OCI-LY1 (cell line): ENCODE measurements at regions not wholly inside any gene's neighbourhood (a gene's known extent, or its start where the extent isn't known, plus 50 kb on each side); places are given as distances from the start of the nearest gene placed in this dataset.

Experiments
- H2AFZ ChIP-seq: fragments of 200-600 bp; sonication (generic), shearing (Covaris generic); 2 replicates; pipeline ENCODE4 v1.6.0; 2014; ENCODE audit warnings: antibody characterized with exemption, mild to moderate bottlenecking, low read length
- H3F3A ChIP-seq: fragments of 200-600 bp; sonication (generic), shearing (Covaris generic); 2 replicates; pipeline ENCODE4 v1.6.0; 2014; ENCODE audit warnings: mild to moderate bottlenecking, antibody characterized with exemption, low read length, moderate library complexity; ENCODE audit not compliant: insufficient read depth
- H3K27ac ChIP-seq: fragments of 200-600 bp; sonication (generic); 2 replicates; pipeline ENCODE4 v1.5.1; 2014; ENCODE audit warnings: low read length, mixed run types, mild to moderate bottlenecking, low read depth; ENCODE audit not compliant: poor library complexity, severe bottlenecking
- H3K27me3 ChIP-seq: fragments of 200-600 bp; sonication (generic); 2 replicates; pipeline ENCODE4 v1.6.0; 2014; ENCODE audit warnings: antibody characterized with exemption, mild to moderate bottlenecking, low read length, moderate library complexity; ENCODE audit not compliant: insufficient read depth
- H3K36me3 ChIP-seq: fragments of 200-600 bp; sonication (generic); 2 replicates; pipeline ENCODE4 v1.6.1; 2014; ENCODE audit warnings: mild to moderate bottlenecking, antibody characterized with exemption, low read length, moderate library complexity, mixed read lengths; ENCODE audit not compliant: insufficient read depth
- H3K4me1 ChIP-seq: fragments of 200-600 bp; sonication (generic); 2 replicates; pipeline ENCODE4 v1.5.1; 2014; ENCODE audit warnings: mild to moderate bottlenecking, low read length, moderate library complexity; ENCODE audit not compliant: insufficient read depth, severe bottlenecking
- H3K4me2 ChIP-seq: fragments of 200-600 bp; sonication (generic), shearing (Covaris generic); 2 replicates; pipeline ENCODE4 v1.6.1; 2014; ENCODE audit warnings: low read length
- H3K4me3 ChIP-seq: fragments of 200-600 bp; sonication (generic); 2 replicates; pipeline ENCODE4 v1.5.1; 2014; ENCODE audit warnings: low read length, low read depth, mild to moderate bottlenecking, mixed read lengths; ENCODE audit not compliant: poor library complexity, severe bottlenecking
- H3K79me2 ChIP-seq: fragments of 200-600 bp; shearing (Covaris generic); 2 replicates; pipeline ENCODE4 v1.6.1; 2016; ENCODE audit warnings: mixed run types, low read length, mixed read lengths; ENCODE audit not compliant: insufficient read depth
- H3K9ac ChIP-seq: fragments of 200-600 bp; sonication (generic), shearing (Covaris generic); 2 replicates; pipeline ENCODE4 v1.6.1; 2014; ENCODE audit warnings: mild to moderate bottlenecking, low read length, mixed read lengths
- H3K9me2 ChIP-seq: fragments of 200-600 bp; sonication (generic), shearing (Covaris generic); 2 replicates; pipeline ENCODE4 v1.6.1; 2014; ENCODE audit warnings: low read depth, mild to moderate bottlenecking, low read length, mixed read lengths
- H3K9me3 ChIP-seq: fragments of 200-600 bp; shearing (Covaris generic); 2 replicates; pipeline ENCODE4 v1.6.1; 2014; ENCODE audit warnings: low read length, mixed read lengths
- H4K20me1 ChIP-seq: fragments of 200-600 bp; sonication (generic), shearing (Covaris generic); 2 replicates; pipeline ENCODE4 v1.6.0; 2016; ENCODE audit warnings: mild to moderate bottlenecking, low read length; ENCODE audit not compliant: insufficient read depth
- CTCF ChIP-seq: fragments of 200-600 bp; sonication (generic), shearing (Covaris generic); IDR thresholded peaks from 2 replicates; pipeline ENCODE4 v1.5.1; 2017; ENCODE audit warnings: mild to moderate bottlenecking, antibody characterized with exemption, low read length, moderate library complexity, mixed read lengths
- EZH2 ChIP-seq: fragments of 200-600 bp; sonication (generic), shearing (Covaris generic); IDR thresholded peaks from 2 replicates; pipeline ENCODE4 v1.8.0; 2017; ENCODE audit warnings: borderline replicate concordance, mixed run types, mild to moderate bottlenecking, antibody characterized with exemption, low read length, moderate library complexity, mixed read lengths

- no peaks in the 10 kb centered on the region for H3K27me3 ChIP-seq
- no peaks in the 10 kb centered on the region for H3K9me2 ChIP-seq
- no peak overlapping the region for H3K9ac ChIP-seq
Measured at GRCh38 chr17:30594223-30594952, 117.2 kb downstream of the GOSR1 start.

GRCh38 chr17:30590081-30590733 is 113.0 kb downstream of the GOSR1 start:
- H3K79me2 ChIP-seq: no peaks in the 10 kb centered on the region
- no peak overlapping the region for H3K4me3 ChIP-seq
- H3K4me2 ChIP-seq: no peak overlapping the region
- TF ChIP-seq CTCF: no peak
- no peak for TF ChIP-seq EZH2
- H3F3A ChIP-seq: no peaks in the 10 kb centered on the region
- H4K20me1 ChIP-seq: no peaks in the 10 kb centered on the region
- no peaks in the 10 kb centered on the region for H3K27me3 ChIP-seq
- no peak overlapping the region for H3K27ac ChIP-seq
- H3K9me3 ChIP-seq: no peaks in the 10 kb centered on the region
- H2AFZ ChIP-seq: no peak overlapping the region
- H3K36me3 ChIP-seq: no peaks in the 10 kb centered on the region
- H3K9me2 ChIP-seq: no peaks in the 10 kb centered on the region
- no peaks in the 10 kb centered on the region for H3K4me1 ChIP-seq
- no peak overlapping the region for H3K9ac ChIP-seq

More at GRCh38 chr17:30594223-30594952, 117.2 kb downstream of the GOSR1 start:
- Histone ChIP-seq H3K4me2 (no peak overlapping the region), H3F3A (no peaks in the 10 kb centered on the region; the same call in 1 of the 2 replicates), H3K27ac (no peak overlapping the region), H3K4me3 (no peak overlapping the region), H3K79me2 (no peaks in the 10 kb centered on the region), H2AFZ (no peak overlapping the region), H3K4me1 (peaks cover 1% of the 10 kb centered on the region), H3K36me3 (no peaks in the 10 kb centered on the region), H3K9me3 (no peaks in the 10 kb centered on the region), H4K20me1 (no peaks in the 10 kb centered on the region)
- TF ChIP-seq EZH2 (no peak), CTCF (no peak)

- TF ChIP-seq EZH2 (no peak), CTCF (no peak)
- Histone ChIP-seq H3K9me3 (no peaks in the 10 kb centered on the region), H3F3A (no peaks in the 10 kb centered on the region), H3K4me2 (no peak overlapping the region), H3K27ac (no peak overlapping the region), H3K4me1 (no peaks in the 10 kb centered on the region), H4K20me1 (no peaks in the 10 kb centered on the region), H3K9ac (no peak overlapping the region), H3K36me3 (no peaks in the 10 kb centered on the region), H3K27me3 (no peaks in the 10 kb centered on the region), H3K4me3 (no peak overlapping the region), H3K79me2 (no peaks in the 10 kb centered on the region), H2AFZ (no peak overlapping the region), H3K9me2 (no peaks in the 10 kb centered on the region)
Measured at GRCh38 chr17:30589431-30589830, 112.2 kb downstream of the GOSR1 start.
